GM19397 (cell line): ENCODE measurements at regions not wholly inside any gene's neighbourhood (a gene's known extent, or its start where the extent isn't known, plus 50 kb on each side); places are given as distances from the start of the nearest gene placed in this dataset.

Source experiments
- ATAC-seq: cut with Tn5 transposase; IDR thresholded peaks from one replicate; pipeline ENCODE4 v1.9.1; 2021; ENCODE audit warnings: mild to moderate bottlenecking, moderate library complexity; ENCODE audit not compliant: unreplicated experiment

GRCh38 chr10:43715334-43715733 lies 66.7 kb upstream of the ZNF32 start:
- no peak for ATAC-seq

DNA sequence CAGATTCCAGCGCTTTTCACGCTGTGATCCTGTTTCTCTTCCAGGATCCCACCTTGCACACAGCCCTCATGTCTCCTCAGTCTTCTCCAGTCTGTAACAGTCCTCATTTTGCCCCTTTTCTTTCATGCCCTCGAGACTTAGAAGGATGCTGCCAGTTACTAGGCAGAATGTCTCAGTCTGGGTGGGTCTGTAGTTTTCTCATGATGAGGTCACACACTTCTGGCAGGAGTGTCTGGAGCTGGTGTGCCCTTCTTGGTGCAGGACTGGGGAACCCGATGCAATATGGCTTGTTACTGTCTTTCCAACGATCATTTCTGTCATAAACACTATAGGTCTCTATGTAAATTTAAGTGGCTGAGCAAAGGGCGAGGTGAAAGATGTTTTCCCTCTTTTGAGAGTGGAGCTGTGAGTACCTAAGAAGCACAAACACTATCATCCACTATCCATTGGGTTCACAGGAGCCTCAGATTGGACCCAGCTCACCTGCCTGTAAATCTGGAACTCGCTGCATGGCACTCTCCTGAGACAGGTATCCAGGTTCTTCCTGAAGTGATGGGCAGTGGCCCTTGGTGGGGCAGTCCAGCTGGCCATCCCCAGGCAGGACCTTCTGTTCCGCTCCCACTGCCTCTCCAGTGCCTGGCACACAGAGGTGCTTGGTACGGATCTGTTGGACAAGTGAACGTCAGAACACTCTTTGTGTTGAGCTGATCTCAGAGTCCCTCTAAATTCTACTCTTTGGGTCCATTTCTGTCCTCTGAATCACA lies 64.3 kb upstream of the ZNF32 start:
- ATAC-seq, result no peak

DNA sequence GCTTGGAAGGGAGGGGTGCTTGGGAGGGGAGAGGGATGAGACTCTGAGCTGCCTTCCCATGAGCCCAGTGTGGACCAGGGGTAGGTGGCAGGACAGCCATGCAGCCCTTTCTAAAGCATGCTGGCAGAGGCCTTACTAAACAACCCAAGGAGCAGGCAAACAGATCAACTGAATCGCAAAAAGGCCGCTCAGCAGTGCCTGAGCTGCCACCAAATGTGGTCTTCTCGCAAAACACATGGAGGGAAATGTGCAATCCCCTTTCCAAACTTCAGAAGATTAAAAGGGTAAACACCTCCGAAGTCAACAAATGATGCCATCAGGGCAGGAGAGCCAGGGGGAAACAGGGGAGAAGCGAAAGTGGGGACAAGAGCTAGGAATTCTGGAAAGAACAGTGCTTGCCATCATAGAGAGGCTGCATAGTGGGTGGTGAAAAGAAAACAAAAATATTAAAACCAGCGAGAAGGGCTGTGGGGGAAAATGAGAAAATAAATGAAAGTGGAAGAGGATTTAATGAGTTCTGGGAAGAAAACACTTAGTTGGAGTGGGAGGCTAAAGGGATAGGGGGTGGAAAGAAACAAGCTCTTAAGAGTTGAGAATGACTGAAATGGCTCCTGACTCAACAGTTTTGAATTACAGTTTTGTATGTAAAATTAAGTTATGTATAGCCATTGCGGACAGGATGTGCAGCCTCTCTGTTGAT lies 62.2 kb upstream of the ZNF32 start:
- no peak for ATAC-seq

DNA sequence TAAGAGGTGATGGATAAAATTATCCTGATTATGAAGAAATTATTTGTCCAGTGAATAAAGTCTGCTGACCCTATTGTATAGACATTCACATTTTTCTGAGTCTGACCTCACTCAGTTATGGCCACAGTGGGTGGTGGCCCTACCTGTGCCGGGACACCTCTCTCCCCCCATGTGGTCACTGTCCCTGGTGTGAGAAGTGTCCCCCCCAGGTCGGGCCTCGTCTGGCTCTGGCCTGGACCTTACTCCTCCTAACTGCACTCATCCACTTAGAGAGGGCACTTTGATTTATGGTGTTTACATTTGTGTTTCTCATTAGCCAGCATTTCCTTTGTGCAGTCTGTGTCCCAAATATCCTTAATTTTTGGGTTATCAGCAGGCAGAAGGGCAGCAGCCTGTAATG lies 59.6 kb upstream of the ZNF32 start:
- no peak for ATAC-seq

GRCh38 chr10:43707770-43708169 lies 59.1 kb upstream of the ZNF32 start:
- no peak for ATAC-seq

DNA sequence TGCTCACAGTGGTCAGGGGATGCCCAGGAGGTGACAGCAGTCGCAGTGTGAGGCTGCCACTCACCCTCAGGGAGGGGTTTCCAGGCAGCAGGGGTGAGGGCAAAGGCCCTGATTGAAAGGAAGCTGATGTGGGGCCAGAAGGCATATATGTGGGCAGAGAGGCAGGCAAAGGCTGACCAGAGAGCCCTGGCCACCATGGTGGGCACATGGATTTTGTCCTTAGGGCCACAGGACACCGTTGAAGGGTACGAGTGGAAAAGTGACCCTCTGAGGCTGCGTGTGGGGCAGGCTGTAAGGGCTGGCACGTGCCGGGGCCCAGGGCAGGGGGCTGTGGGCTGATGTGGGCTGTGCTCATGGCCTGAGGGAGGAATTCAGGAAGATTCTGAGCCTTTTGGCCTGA lies 57.5 kb upstream of the ZNF32 start:
- ATAC-seq, result no peak

GRCh38 chr10:43703286-43703685 lies 54.6 kb upstream of the ZNF32 start:
- no peak for ATAC-seq

DNA sequence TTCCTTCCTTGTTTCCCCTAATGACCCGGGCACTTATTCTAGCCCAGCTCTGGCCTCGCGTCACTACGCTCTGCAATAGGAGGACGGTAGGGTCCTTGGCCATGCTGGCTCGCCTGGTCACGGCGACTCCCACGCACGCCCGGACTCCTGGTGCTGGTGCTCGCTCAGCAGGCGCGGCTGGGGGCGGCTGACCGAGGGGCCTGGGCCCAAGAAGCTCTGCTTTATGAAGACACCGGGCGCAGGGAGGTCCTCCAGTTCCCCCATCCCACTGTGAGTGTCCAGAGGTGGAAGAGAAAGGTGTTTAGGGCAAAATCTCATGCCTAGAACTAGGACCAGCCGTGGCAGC lies 54.2 kb upstream of the ZNF32 start:
- ATAC-seq, result no peak

DNA sequence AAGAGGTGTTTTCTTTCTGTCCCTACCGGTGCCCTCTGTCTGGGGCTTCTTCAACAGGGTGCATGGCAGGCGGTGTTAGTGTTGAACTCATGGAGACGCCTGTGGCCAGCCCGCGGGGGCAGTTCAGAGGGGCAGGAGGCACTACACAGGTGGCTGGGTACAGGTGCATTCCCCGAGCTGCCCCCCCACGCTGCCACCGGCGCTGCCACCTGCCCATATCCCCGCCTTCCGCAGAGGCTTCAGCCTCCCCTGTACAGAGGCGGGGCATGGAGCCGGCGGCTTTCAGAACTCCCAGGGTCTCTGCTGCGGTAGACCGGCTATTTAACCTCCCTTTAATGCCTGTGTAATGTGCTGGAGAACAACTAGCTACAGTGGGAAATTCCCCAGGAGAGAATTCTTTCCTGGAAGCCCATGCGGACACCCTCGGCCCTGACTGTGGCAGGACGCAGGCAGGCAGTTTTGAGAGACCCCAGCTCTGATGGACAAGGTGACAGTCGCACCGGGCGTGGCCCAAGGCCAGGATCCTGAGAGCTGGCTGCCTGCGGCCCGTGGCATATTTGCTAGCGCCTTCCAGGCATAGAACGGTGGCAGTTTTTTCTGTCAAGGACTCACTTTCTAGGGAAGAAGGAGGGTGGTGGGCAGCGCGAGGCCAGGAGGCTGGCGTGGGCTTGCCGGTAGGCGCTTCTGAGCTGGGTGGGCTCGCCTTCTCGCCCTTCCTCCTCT lies 53.7 kb upstream of the ZNF32 start:
- ATAC-seq, result no peak

- no peak for ATAC-seq
Observed at GRCh38 chr10:43701295-43701694, 52.6 kb upstream of the ZNF32 start.

GRCh38 chr10:43700306-43700705 lies 51.6 kb upstream of the ZNF32 start:
- no peak for ATAC-seq

DNA sequence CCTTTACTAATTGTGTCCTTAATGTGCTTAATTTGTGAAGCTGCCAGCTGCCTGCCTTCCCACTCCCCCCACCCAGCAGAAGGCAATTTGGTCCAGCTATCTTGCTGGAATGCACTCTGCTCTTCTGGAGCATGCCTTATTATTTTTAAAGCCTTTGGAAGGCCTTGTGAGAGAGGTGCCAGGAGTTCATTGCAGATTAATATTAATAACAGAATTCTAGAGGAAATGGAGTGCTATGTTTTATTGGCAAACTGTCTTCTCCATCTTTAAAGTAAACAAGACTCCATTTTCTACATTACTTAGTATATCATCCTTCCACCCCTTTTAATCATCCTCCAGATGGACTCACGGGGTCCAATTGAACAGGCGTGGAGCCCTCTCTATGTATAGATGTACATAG lies 50.8 kb upstream of the ZNF32 start:
- ATAC-seq, result no peak
